ENCODE measurements at regions not wholly inside any gene's neighbourhood (a gene's known extent, or its start where the extent isn't known, plus 50 kb on each side); places are given as distances from the start of the nearest gene placed in this dataset.

DNA sequence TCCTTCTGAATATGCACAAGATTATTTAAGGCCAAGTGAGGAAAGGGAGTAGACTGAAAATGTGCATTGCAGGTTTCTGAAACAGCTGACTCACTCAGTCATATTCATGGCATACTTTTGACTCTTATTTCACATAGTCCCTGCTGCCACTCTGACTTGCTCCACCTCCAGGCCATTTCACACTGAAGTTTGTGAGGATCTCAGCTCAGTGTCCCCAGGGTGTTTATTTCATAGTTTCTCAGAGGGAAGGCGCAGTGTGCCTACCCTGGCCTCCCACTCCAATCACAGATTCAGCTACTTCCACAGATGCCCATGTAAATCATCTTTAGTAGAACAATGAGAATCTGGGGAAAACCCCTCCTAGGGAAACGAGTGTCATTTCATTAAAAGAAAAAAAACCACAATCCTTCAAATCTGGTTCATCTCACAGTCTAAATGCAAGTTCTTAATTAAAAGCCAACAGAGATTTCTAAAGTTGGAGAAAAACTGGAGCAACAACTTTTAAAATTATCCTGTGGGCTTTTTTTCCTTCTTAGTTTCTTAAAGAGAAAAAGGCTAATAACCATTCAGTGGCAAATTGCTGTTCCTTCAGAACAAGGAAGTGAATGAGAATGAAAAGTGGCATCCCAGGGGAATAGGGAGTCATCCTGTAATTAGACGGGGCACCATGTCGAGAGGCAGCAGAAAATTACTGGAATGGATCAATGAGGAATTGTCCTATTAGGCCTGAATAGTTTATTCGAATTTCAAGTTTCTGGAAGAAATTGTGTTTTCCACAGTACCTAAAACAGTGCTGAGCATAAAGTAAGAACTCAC lies 133.6 kb downstream of the TFAP2B start:
- Histone ChIP-seq H3K27me3 (ENCODE audit: low read depth) (no peaks in the 10 kb centered on the region), H3K27ac (replicated peaks) (no peak overlapping the region), H3K9me3 (replicated peaks) (no peaks in the 10 kb centered on the region), H3K4me1 (no peaks in the 10 kb centered on the region), H3K4me3 (no peak overlapping the region), H3K36me3 (no peaks in the 10 kb centered on the region)
- TF ChIP-seq, protein P1, sequence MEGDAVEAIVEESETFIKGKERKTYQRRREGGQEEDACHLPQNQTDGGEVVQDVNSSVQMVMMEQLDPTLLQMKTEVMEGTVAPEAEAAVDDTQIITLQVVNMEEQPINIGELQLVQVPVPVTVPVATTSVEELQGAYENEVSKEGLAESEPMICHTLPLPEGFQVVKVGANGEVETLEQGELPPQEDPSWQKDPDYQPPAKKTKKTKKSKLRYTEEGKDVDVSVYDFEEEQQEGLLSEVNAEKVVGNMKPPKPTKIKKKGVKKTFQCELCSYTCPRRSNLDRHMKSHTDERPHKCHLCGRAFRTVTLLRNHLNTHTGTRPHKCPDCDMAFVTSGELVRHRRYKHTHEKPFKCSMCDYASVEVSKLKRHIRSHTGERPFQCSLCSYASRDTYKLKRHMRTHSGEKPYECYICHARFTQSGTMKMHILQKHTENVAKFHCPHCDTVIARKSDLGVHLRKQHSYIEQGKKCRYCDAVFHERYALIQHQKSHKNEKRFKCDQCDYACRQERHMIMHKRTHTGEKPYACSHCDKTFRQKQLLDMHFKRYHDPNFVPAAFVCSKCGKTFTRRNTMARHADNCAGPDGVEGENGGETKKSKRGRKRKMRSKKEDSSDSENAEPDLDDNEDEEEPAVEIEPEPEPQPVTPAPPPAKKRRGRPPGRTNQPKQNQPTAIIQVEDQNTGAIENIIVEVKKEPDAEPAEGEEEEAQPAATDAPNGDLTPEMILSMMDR (IDR thresholded peaks at IDR 0.05; ENCODE audit: borderline replicate concordance) = no peak
- DNase-seq = no peak
- intact Hi-C loops (cut with micrococcal nuclease) = no loop called here

DNA sequence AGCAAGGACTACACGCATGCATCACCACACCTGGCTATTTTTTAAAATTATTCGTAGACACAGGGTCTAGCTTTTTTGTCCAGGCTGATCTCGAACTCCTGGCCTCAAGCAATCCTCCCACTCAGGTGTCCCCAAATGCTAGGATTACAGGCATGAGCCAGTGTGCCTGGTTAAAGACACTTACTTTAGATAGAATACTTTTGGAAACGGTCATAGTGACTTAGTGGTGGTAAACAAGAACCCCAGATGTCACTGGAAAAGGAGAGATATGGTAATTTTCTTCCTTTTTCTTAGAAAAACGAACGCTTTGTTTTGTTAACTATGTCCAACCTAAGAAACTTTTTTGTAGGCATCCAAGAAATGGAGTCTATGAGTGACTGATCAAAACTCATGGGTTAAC lies 137.3 kb downstream of the TFAP2B start:
- Histone ChIP-seq H3K36me3 (no peaks in the 10 kb centered on the region), H3K9me3 (replicated peaks) (no peaks in the 10 kb centered on the region), H3K4me3 (no peak overlapping the region), H3K27me3 (ENCODE audit: low read depth) (no peaks in the 10 kb centered on the region), H3K27ac (replicated peaks) (no peak overlapping the region), H3K4me1 (no peaks in the 10 kb centered on the region)
- DNase-seq = no peak
- TF ChIP-seq, protein P1 (IDR thresholded peaks at IDR 0.05; ENCODE audit: borderline replicate concordance) = no peak
- intact Hi-C loops (cut with micrococcal nuclease) = no loop called here

DNA sequence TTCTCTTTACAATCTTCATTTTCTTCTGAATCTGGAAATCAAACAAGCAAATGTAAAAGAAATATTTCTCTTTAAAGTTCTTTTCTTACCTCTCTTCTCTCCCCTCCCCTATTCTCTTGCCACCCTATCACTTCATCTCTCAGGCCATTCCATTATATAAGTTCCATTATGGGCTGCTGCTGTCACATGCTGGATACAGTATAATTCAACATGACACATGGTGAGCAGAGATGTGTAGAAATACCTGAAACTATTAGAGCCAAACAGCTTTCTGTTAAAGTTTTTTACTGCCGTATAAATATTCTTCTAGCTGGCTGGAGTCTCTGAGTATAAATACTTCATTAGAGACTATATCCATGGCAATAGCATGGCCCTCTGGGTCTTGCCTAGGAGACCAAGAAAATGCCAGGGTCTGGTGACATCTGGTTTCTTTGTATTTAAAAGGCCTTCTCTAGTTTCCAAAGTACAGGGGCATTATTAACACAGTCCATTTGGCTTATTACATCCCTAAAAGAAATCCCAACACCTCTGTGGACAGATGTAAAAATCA lies 139.6 kb downstream of the TFAP2B start:
- intact Hi-C loops (cut with micrococcal nuclease) = no loop called here
- TF ChIP-seq, protein P1 (IDR thresholded peaks at IDR 0.05; ENCODE audit: borderline replicate concordance) = no peak
- no peak for DNase-seq

DNA sequence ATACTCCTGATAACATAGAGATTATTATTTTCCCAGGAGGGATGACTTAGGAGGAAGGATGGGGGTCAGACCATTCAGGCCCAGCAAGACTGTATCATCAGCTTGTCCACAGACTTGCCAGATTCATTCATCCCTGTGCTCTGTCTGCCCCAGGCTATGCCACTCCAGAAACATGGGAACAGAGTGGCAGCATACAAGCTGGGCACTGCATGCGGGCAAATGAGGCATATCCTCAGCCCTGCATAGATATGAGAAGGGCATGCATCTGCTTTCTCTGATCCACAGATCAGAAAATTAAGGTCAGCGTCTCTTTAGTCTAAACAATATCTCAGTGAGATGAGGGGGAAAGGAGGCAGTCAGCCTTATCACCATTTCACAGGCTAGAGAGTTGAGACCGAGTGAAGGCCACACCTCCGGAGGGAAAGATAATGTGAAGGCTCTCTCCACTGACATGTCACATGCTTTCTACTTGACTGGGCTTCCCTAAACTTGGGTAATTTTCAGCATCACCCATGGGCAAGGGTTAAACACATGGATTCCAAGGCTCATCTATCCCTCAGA lies 140.5 kb downstream of the TFAP2B start:
- Histone ChIP-seq H3K4me1 (no peaks in the 10 kb centered on the region), H3K9me3 (replicated peaks) (no peaks in the 10 kb centered on the region), H3K27me3 (ENCODE audit: low read depth) (no peaks in the 10 kb centered on the region), H3K27ac (replicated peaks) (no peak overlapping the region), H3K36me3 (no peaks in the 10 kb centered on the region), H3K4me3 (no peak overlapping the region)
- intact Hi-C loops (cut with micrococcal nuclease) = no loop called here
- no peak for DNase-seq
- TF ChIP-seq, protein P1 (IDR thresholded peaks at IDR 0.05; ENCODE audit: borderline replicate concordance) = no peak

More for the DNA sequence above, 139.6 kb downstream of the TFAP2B start:
- no peaks in the 10 kb centered on the region for H3K36me3 ChIP-seq
- H3K27ac ChIP-seq (replicated peaks) = no peak overlapping the region
- no peaks in the 10 kb centered on the region for H3K27me3 ChIP-seq (ENCODE audit: low read depth)
- H3K4me1 ChIP-seq = no peaks in the 10 kb centered on the region
- H3K9me3 ChIP-seq (replicated peaks) = no peaks in the 10 kb centered on the region
- no peak overlapping the region for H3K4me3 ChIP-seq

DNA sequence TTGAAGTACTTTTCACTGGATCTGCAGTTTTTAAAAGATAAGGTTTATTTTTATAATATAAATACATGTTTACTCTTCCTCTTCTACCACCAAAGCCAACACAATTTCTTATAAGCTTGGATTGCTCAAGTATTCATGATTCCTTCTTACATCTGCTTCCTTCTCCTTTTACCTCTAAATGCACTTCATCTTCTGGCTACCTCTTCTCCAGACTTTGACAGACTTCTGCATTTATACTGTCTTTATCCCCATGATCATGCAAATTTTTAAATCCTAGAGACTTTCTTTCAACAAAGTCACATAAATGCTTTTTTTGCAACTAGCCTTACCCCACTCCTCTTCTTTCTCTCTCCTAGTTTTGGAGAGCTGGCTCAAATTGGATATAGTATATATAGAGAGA lies 142.9 kb downstream of the TFAP2B start:
- no peak for DNase-seq
- intact Hi-C loops (cut with micrococcal nuclease) = no loop called here
- Histone ChIP-seq H3K27me3 (ENCODE audit: low read depth) (no peaks in the 10 kb centered on the region), H3K36me3 (no peaks in the 10 kb centered on the region), H3K4me3 (no peak overlapping the region), H3K27ac (replicated peaks) (no peak overlapping the region), H3K9me3 (replicated peaks) (no peaks in the 10 kb centered on the region), H3K4me1 (no peaks in the 10 kb centered on the region)
- TF ChIP-seq, protein P1 (IDR thresholded peaks at IDR 0.05; ENCODE audit: borderline replicate concordance) = no peak
